SK-N-SH (cell line): ENCODE measurements at regions not wholly inside any gene's neighbourhood (a gene's known extent, or its start where the extent isn't known, plus 50 kb on each side); places are given as distances from the start of the nearest gene placed in this dataset.

Source experiments
- CTCF ChIA-PET: fragments of 300-600, 350-600 bp; formaldehyde crosslinking; extraction: SDS; loops from one replicate; lab custom pipeline; 2021; lab: Yijun Ruan, JAX
- POLR2A ChIA-PET: fragments of 350-600 bp; sonication (Branson Sonifier 250); formaldehyde crosslinking; extraction: SDS; loops from one replicate; lab custom pipeline; 2020; ENCODE audit warnings: antibody characterized with exemption, inconsistent platforms; lab: Yijun Ruan, JAX
- DNase-seq: peaks from one replicate; pipeline ENCODE4 v3.0.0; 2012
- H2AFZ ChIP-seq: fragments of 200-600 bp; sonication (generic); 2 replicates; pipeline ENCODE4 v1.8.1; 2016; ENCODE audit warnings: antibody characterized with exemption, mild to moderate bottlenecking, low read depth
- H3F3A ChIP-seq: fragments of 200-600 bp; sonication (generic); replicated peaks from 2 replicates; pipeline ENCODE3; 2016; ENCODE audit warnings: antibody characterized with exemption, mild to moderate bottlenecking; ENCODE audit not compliant: insufficient read depth
- H3K27ac ChIP-seq, 2 experiments: fragments of 200-500 bp in 1 of 2; fragments of 200-600 bp in 1 of 2; sonication (Bioruptor generic) in 1 of 2; sonication (generic), shearing (Covaris generic) in 1 of 2; 2 replicates each; pipeline versions ENCODE4 v1.5.1 to v1.6.1; 2014 to 2016; ENCODE audit warnings: low read depth in 2 of 2, inconsistent platforms in 1 of 2, low read length in 1 of 2, mild to moderate bottlenecking in 1 of 2, mixed read lengths in 1 of 2
- H3K27me3 ChIP-seq: fragments of 200-600 bp; sonication (generic), shearing (Covaris generic); 2 replicates; pipeline ENCODE4 v1.6.1; 2016; ENCODE audit warnings: mixed run types; ENCODE audit not compliant: insufficient read depth
- H3K36me3 ChIP-seq, 2 experiments: fragments of 200-500 bp in 1 of 2; fragments of 200-600 bp in 1 of 2; sonication (Bioruptor generic) in 1 of 2; sonication (generic) in 1 of 2; replicated peaks in 1 of 2; 2 replicates each; pipeline versions ENCODE3 to v1.5.1; 2014 to 2016; ENCODE audit warnings: low read length in 1 of 2, mild to moderate bottlenecking in 1 of 2; ENCODE audit not compliant: insufficient read depth in 2 of 2, control insufficient read depth in 1 of 2
- H3K4me1 ChIP-seq, 2 experiments: fragments of 200-500 bp in 1 of 2; fragments of 200-600 bp in 1 of 2; sonication (Bioruptor generic) in 1 of 2; sonication (generic), shearing (Covaris generic) in 1 of 2; 2 replicates each; pipeline versions ENCODE4 v1.5.1 to v1.6.1; 2014 to 2016; ENCODE audit warnings: low read depth in 1 of 2, low read length in 1 of 2, mixed run types in 1 of 2; ENCODE audit not compliant: insufficient read depth in 2 of 2, control insufficient read depth in 1 of 2
- H3K4me2 ChIP-seq: fragments of 200-600 bp; sonication (generic), shearing (Covaris generic); 2 replicates; pipeline ENCODE4 v1.6.1; 2017; ENCODE audit warnings: mixed run types
- H3K4me3 ChIP-seq, 2 experiments: fragments of 200-500 bp in 1 of 2; fragments of 200-600 bp in 1 of 2; sonication (Bioruptor generic) in 1 of 2; sonication (generic), shearing (Covaris generic) in 1 of 2; 2 replicates each; pipeline versions ENCODE4 v1.5.1 to v1.8.1; 2014 to 2016; ENCODE audit warnings: low read depth in 2 of 2, inconsistent platforms in 1 of 2, low read length in 1 of 2, mild to moderate bottlenecking in 1 of 2, mixed read lengths in 1 of 2, moderate library complexity in 1 of 2
- H3K79me2 ChIP-seq: fragments of 200-600 bp; sonication (generic); 2 replicates; pipeline ENCODE4 v1.8.1; 2017; ENCODE audit warnings: mild to moderate bottlenecking; ENCODE audit not compliant: insufficient read depth
- H3K9ac ChIP-seq: fragments of 200-600 bp; sonication (generic); 2 replicates; pipeline ENCODE4 v1.6.1; 2017; ENCODE audit warnings: mixed run types
- H3K9me2 ChIP-seq: fragments of 200-600 bp; sonication (generic); 2 replicates; pipeline ENCODE4 v1.6.1; 2017; ENCODE audit warnings: mixed run types
- H3K9me3 ChIP-seq: fragments of 200-600 bp; sonication (generic); 2 replicates; pipeline ENCODE4 v1.6.1; 2017; ENCODE audit warnings: mixed run types, mild to moderate bottlenecking, moderate library complexity
- H4K20me1 ChIP-seq: fragments of 200-600 bp; sonication (generic); 2 replicates; pipeline ENCODE4 v1.6.1; 2017; ENCODE audit warnings: mild to moderate bottlenecking, mixed run types; ENCODE audit not compliant: insufficient read depth
- CTCF ChIP-seq: fragments of 200-600 bp; sonication (generic); IDR thresholded peaks from 2 replicates; pipeline ENCODE4 v1.6.1; 2017; ENCODE audit warnings: antibody characterized with exemption, mild to moderate bottlenecking, moderate library complexity
- EZH2phosphoT487 ChIP-seq: fragments of 200-600 bp; sonication (generic); IDR thresholded peaks from 2 replicates; pipeline ENCODE4 v1.6.1; 2017; ENCODE audit warnings: low read depth, mixed run types, mild to moderate bottlenecking, antibody characterized with exemption, moderate library complexity, borderline replicate concordance
- FOSL2 ChIP-seq: IDR thresholded peaks from 2 replicates; pipeline ENCODE4 v1.4.0; 2012; ENCODE audit warnings: low read depth, mild to moderate bottlenecking, moderate library complexity, borderline replicate concordance
- GATA2 ChIP-seq: sonication (generic); formaldehyde crosslinking; IDR thresholded peaks from 2 replicates; pipeline ENCODE4 v1.5.0; 2020; ENCODE audit warnings: mild to moderate bottlenecking, missing genetic modification reagents
- MXI1 ChIP-seq: IDR thresholded peaks from 2 replicates; pipeline ENCODE4 v1.6.1; 2012; ENCODE audit warnings: mild to moderate bottlenecking, low read depth, low read length, improper control_type of control experiment
- NRF1 ChIP-seq: IDR thresholded peaks from 2 replicates; pipeline ENCODE4 v1.6.1; 2012; ENCODE audit warnings: low read depth, mild to moderate bottlenecking, low read length
- RAD21 ChIP-seq: IDR thresholded peaks from 2 replicates; pipeline ENCODE4 v1.6.1; 2012; ENCODE audit warnings: mild to moderate bottlenecking, low read length
- REST ChIP-seq: IDR thresholded peaks from 2 replicates; pipeline ENCODE4 v1.6.1; 2012; ENCODE audit warnings: mild to moderate bottlenecking, low read depth, low read length, moderate library complexity
- SIN3A ChIP-seq: IDR thresholded peaks from 2 replicates; pipeline ENCODE4 v1.6.1; 2012; ENCODE audit warnings: low read depth, mild to moderate bottlenecking, low read length, moderate library complexity, borderline replicate concordance
- SMC3 ChIP-seq: IDR thresholded peaks from 2 replicates; pipeline ENCODE4 v1.6.1; 2012; ENCODE audit warnings: low read depth, low read length, improper control_type of control experiment
- TAF1 ChIP-seq: IDR thresholded peaks from 2 replicates; pipeline ENCODE4 v1.6.1; 2012; ENCODE audit warnings: low read depth, mild to moderate bottlenecking, low read length, moderate library complexity, borderline replicate concordance
- TEAD4 ChIP-seq: IDR thresholded peaks from 2 replicates; pipeline ENCODE4 v1.4.0; 2012; ENCODE audit warnings: mild to moderate bottlenecking, borderline replicate concordance; ENCODE audit not compliant: insufficient read depth
- WGBS: methylation state at CpG from one replicate; pipeline ENCODE4 v1.1.6; 2017; ENCODE audit warnings: low lambda C conversion rate; 5-methylcytosine and 5-hydroxymethylcytosine counted together
- TF ChIP-seq, protein P1 (sequence below): IDR thresholded peaks from 2 replicates; pipeline ENCODE4 v1.4.0; 2012; ENCODE audit warnings: low read depth
- TF ChIP-seq, protein P2 (sequence below): IDR thresholded peaks from 2 replicates; pipeline ENCODE4 v1.4.0; 2012; ENCODE audit warnings: low read depth, borderline replicate concordance
- TF ChIP-seq, protein P3 (sequence below): IDR thresholded peaks from 2 replicates; pipeline ENCODE4; 2012

DNA sequence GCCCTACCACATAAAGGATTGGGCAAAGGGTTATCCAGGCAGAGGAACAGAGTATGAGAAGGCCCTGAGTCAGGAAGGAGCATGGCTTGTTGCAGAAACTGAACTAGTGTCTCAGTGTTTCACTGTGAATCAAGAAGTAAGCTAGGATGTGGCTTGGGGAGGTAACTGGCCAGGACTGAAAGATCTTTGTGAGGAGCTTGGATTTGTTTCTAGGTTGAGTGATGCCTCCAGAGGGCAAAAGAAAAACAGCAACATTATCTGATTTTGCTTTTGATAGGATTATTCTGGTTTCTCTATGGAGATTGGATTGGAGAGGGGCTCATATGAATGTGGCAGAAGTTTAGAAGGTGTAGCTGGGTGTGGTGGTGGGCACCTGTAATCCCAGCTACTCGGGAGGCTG, 137.9 kb upstream of the HDAC9 start:
- Histone ChIP-seq H3K4me3 (no peak overlapping the region; a peak in 1 of 4 replicates), H3K9me2 (no peaks in the 10 kb centered on the region), H3K9me3 (no peaks in the 10 kb centered on the region), H3K4me2 (no peak overlapping the region), H3K27ac (no peak overlapping the region), H3K9ac (no peak overlapping the region), H4K20me1 (no peaks in the 10 kb centered on the region), H3K4me1 (peaks cover 8 to 34% of the 10 kb centered on the region in 2 experiments; a peak in 3 of 4 replicates), H3F3A (no peaks in the 10 kb centered on the region), H3K27me3 (no peaks in the 10 kb centered on the region), H3K79me2 (no peaks in the 10 kb centered on the region), H3K36me3 (no peaks in the 10 kb centered on the region), H2AFZ (no peak overlapping the region)
- DNase-seq = no peak
- POLR2A ChIA-PET = interaction anchor here (1.3 kb wide), 1 partner anchor 138 kb away, joined by 8 read pairs; the partner anchor contains the start of gene HDAC9
- WGBS = 84% methylated on average over 1 of the region's 1 CpG
- TF ChIP-seq SMC3 (0 out of 2 replicates have a peak, but pooled peaks have one; percentile 8), TAF1 (no peak), MXI1 (no peak), TEAD4 (no peak), FOSL2 (no peak), NRF1 (no peak), CTCF (peak; percentile 53), SIN3A (no peak), EZH2phosphoT487 (no peak), REST (no peak), RAD21 (peak; percentile 29; the same call in 1 of the 2 replicates), GATA2 (CRISPR knock-in tag) (no peak)
- TF ChIP-seq, protein P1, sequence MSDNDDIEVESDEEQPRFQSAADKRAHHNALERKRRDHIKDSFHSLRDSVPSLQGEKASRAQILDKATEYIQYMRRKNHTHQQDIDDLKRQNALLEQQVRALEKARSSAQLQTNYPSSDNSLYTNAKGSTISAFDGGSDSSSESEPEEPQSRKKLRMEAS = no peak
- TF ChIP-seq, protein P2, sequence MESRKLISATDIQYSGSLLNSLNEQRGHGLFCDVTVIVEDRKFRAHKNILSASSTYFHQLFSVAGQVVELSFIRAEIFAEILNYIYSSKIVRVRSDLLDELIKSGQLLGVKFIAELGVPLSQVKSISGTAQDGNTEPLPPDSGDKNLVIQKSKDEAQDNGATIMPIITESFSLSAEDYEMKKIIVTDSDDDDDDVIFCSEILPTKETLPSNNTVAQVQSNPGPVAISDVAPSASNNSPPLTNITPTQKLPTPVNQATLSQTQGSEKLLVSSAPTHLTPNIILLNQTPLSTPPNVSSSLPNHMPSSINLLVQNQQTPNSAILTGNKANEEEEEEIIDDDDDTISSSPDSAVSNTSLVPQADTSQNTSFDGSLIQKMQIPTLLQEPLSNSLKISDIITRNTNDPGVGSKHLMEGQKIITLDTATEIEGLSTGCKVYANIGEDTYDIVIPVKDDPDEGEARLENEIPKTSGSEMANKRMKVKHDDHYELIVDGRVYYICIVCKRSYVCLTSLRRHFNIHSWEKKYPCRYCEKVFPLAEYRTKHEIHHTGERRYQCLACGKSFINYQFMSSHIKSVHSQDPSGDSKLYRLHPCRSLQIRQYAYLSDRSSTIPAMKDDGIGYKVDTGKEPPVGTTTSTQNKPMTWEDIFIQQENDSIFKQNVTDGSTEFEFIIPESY = no peak
- TF ChIP-seq, protein P3, sequence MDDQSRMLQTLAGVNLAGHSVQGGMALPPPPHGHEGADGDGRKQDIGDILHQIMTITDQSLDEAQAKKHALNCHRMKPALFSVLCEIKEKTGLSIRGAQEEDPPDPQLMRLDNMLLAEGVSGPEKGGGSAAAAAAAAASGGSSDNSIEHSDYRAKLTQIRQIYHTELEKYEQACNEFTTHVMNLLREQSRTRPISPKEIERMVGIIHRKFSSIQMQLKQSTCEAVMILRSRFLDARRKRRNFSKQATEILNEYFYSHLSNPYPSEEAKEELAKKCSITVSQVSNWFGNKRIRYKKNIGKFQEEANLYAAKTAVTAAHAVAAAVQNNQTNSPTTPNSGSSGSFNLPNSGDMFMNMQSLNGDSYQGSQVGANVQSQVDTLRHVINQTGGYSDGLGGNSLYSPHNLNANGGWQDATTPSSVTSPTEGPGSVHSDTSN = no peak
- CTCF ChIA-PET = interaction anchor here (0.6 to 4.2 kb wide), 22 partner anchors 9 to 741 kb away, joined by 3 to 69 read pairs (median 4); partner anchors contain the start of gene HDAC9
